Hepatocyte (in vitro differentiated cells): ENCODE measurements at regions not wholly inside any gene's neighbourhood (a gene's known extent, or its start where the extent isn't known, plus 50 kb on each side); places are given as distances from the start of the nearest gene placed in this dataset.

Source experiments
- DNase-seq: peaks from one replicate; pipeline ENCODE4 v3.0.0-alpha.2; 2016; ENCODE audit warnings: low spot score
- H2AFZ ChIP-seq: fragments of 200-600 bp; sonication (generic); 2 replicates; pipeline ENCODE4 v1.6.0; 2016; ENCODE audit warnings: antibody characterized with exemption, mild to moderate bottlenecking
- H3K27ac ChIP-seq: fragments of 200-600 bp; sonication (generic); 2 replicates; pipeline ENCODE4 v1.5.1; 2016; ENCODE audit warnings: mild to moderate bottlenecking
- H3K27me3 ChIP-seq: fragments of 200-600 bp; sonication (generic); 2 replicates; pipeline ENCODE4 v1.6.1; 2016
- H3K36me3 ChIP-seq: fragments of 200-600 bp; sonication (generic); replicated peaks from 2 replicates; pipeline ENCODE4 v1.5.1; 2016; ENCODE audit warnings: low read depth; ENCODE audit not compliant: insufficient read depth
- H3K4me1 ChIP-seq: fragments of 200-600 bp; sonication (generic); 2 replicates; pipeline ENCODE4 v1.5.1; 2016; ENCODE audit warnings: mild to moderate bottlenecking, moderate library complexity; ENCODE audit not compliant: insufficient read depth
- H3K4me2 ChIP-seq: fragments of 200-600 bp; sonication (generic); 2 replicates; pipeline ENCODE4 v1.6.0; 2016
- H3K4me3 ChIP-seq: fragments of 200-600 bp; sonication (generic); 2 replicates; pipeline ENCODE4 v1.5.1; 2016; ENCODE audit warnings: mild to moderate bottlenecking
- H3K79me2 ChIP-seq: fragments of 200-600 bp; sonication (generic); 2 replicates; pipeline ENCODE4 v1.6.0; 2017; ENCODE audit warnings: mild to moderate bottlenecking
- H3K9me2 ChIP-seq: fragments of 200-600 bp; sonication (generic); replicated peaks from 2 replicates; pipeline ENCODE4 v1.6.0; 2017; ENCODE audit warnings: mild to moderate bottlenecking; ENCODE audit not compliant: insufficient read depth
- H3K9me3 ChIP-seq: fragments of 200-600 bp; sonication (generic); 2 replicates; pipeline ENCODE4 v1.5.1; 2016; ENCODE audit warnings: low read depth, mild to moderate bottlenecking
- H4K20me1 ChIP-seq: fragments of 200-600 bp; sonication (generic); 2 replicates; pipeline ENCODE4 v1.6.0; 2016; ENCODE audit warnings: mild to moderate bottlenecking; ENCODE audit not compliant: insufficient read depth, poor library complexity, severe bottlenecking
- EZH2 ChIP-seq: fragments of 200-600 bp; sonication (generic); IDR thresholded peaks from 2 replicates; pipeline ENCODE4 v1.6.1; 2016; ENCODE audit warnings: antibody characterized with exemption, mild to moderate bottlenecking, borderline replicate concordance
- EZH2phosphoT487 ChIP-seq: fragments of 200-600 bp; sonication (generic); IDR thresholded peaks from one replicate; pipeline ENCODE4 v1.6.1; 2018; ENCODE audit warnings: antibody characterized with exemption, mild to moderate bottlenecking, low read depth, moderate library complexity; ENCODE audit not compliant: unreplicated experiment, severe bottlenecking
- WGBS: methylation state at CpG from one replicate; pipeline ENCODE4 v1.1.6; 2016; ENCODE audit warnings: low lambda C conversion rate; ENCODE audit errors: missing lambda C conversion rate; 5-methylcytosine and 5-hydroxymethylcytosine counted together
- TF ChIP-seq, protein P1 (sequence below): fragments of 200-600 bp; sonication (generic); IDR thresholded peaks from 2 replicates; pipeline ENCODE4 v1.5.1; 2016; ENCODE audit warnings: antibody characterized with exemption, mild to moderate bottlenecking; ENCODE audit not compliant: poor library complexity

- DNase-seq, result no peak
- Histone ChIP-seq H3K4me1 (no peaks in the 10 kb centered on the region), H2AFZ (no peak overlapping the region), H3K9me3 (no peaks in the 10 kb centered on the region), H3K27me3 (no peaks in the 10 kb centered on the region), H3K4me3 (no peak overlapping the region), H3K4me2 (no peak overlapping the region), H4K20me1 (no peaks in the 10 kb centered on the region), H3K9me2 (no peaks in the 10 kb centered on the region), H3K27ac (no peak overlapping the region), H3K36me3 (no peaks in the 10 kb centered on the region), H3K79me2 (no peaks in the 10 kb centered on the region)
- WGBS, result 97% methylated on average over 1 of the region's 1 CpG
- TF ChIP-seq, protein P1, sequence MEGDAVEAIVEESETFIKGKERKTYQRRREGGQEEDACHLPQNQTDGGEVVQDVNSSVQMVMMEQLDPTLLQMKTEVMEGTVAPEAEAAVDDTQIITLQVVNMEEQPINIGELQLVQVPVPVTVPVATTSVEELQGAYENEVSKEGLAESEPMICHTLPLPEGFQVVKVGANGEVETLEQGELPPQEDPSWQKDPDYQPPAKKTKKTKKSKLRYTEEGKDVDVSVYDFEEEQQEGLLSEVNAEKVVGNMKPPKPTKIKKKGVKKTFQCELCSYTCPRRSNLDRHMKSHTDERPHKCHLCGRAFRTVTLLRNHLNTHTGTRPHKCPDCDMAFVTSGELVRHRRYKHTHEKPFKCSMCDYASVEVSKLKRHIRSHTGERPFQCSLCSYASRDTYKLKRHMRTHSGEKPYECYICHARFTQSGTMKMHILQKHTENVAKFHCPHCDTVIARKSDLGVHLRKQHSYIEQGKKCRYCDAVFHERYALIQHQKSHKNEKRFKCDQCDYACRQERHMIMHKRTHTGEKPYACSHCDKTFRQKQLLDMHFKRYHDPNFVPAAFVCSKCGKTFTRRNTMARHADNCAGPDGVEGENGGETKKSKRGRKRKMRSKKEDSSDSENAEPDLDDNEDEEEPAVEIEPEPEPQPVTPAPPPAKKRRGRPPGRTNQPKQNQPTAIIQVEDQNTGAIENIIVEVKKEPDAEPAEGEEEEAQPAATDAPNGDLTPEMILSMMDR, result no peak
- TF ChIP-seq EZH2 (no peak), EZH2phosphoT487 (no peak)
Observed at GRCh38 chr2:146730882-146731281, 1113.9 kb upstream of the ACVR2A start.

DNA sequence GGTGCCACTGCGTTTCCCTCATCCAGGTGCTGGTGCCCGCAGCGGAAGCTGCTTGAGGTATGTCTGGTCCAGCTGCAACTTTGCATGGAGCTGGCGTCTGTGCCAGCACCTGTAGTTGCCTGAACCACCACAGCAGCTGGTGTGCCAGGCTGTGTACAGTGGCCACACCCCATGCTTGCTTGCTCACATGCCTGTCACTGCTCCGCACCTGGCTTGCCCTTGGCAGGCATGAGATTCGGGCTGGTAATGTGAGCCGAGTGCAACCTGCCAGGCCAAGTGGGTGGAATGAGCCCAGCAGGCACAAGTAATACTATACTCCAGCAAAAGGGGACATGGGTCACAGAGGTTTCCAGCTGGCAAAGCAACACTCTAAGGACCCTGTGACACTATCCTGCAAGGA is 1123.3 kb upstream of the ACVR2A start:
- WGBS, result 91% methylated on average over 7 of the region's 7 CpGs
- no peaks in the 10 kb centered on the region for H3K9me3 ChIP-seq
- no peaks in the 10 kb centered on the region for H4K20me1 ChIP-seq
- no peak overlapping the region for H3K4me3 ChIP-seq
- TF ChIP-seq EZH2phosphoT487, result no peak
- TF ChIP-seq, protein P1, result no peak
- no peak for TF ChIP-seq EZH2
- H3K79me2 ChIP-seq, result no peaks in the 10 kb centered on the region
- H3K9me2 ChIP-seq, result no peaks in the 10 kb centered on the region
- DNase-seq, result no peak
- H3K36me3 ChIP-seq, result no peaks in the 10 kb centered on the region
- no peaks in the 10 kb centered on the region for H3K27me3 ChIP-seq
- no peaks in the 10 kb centered on the region for H3K4me1 ChIP-seq
- H3K27ac ChIP-seq, result no peak overlapping the region
- no peak overlapping the region for H3K4me2 ChIP-seq
- H2AFZ ChIP-seq, result no peak overlapping the region

GRCh38 chr2:146720170-146720569 is 1124.7 kb upstream of the ACVR2A start:
- H3K79me2 ChIP-seq, result no peaks in the 10 kb centered on the region
- 92% methylated on average over 4 of the region's 4 CpGs for WGBS

More at GRCh38 chr2:146720170-146720569, 1124.7 kb upstream of the ACVR2A start:
- Histone ChIP-seq H3K4me3 (no peak overlapping the region), H2AFZ (no peak overlapping the region), H4K20me1 (no peaks in the 10 kb centered on the region), H3K9me3 (no peaks in the 10 kb centered on the region), H3K9me2 (peaks cover 3% of the 10 kb centered on the region), H3K36me3 (no peaks in the 10 kb centered on the region), H3K27me3 (no peaks in the 10 kb centered on the region), H3K4me1 (no peaks in the 10 kb centered on the region), H3K4me2 (no peak overlapping the region), H3K27ac (no peak overlapping the region)
- TF ChIP-seq EZH2phosphoT487, result no peak
- no peak for TF ChIP-seq EZH2
- TF ChIP-seq, protein P1, result no peak
- no peak for DNase-seq
